ENCODE measurements at regions not wholly inside any gene's neighbourhood (a gene's known extent, or its start where the extent isn't known, plus 50 kb on each side); places are given as distances from the start of the nearest gene placed in this dataset.

GRCh38 chr2:22878121-22878520 is 506.9 kb upstream of the KLHL29 start:
- Histone ChIP-seq H3K36me3 (ENCODE audit: control insufficient read depth, insufficient read depth, low read length) (no peaks in the 10 kb centered on the region), H4K8ac (ENCODE audit: low read depth in 2 of 2, low read length in 2 of 2) (no peak overlapping the region), H2AK9ac (replicated peaks; ENCODE audit: low read depth, low read length, poor library complexity) (no peak overlapping the region), H3K9me3 (ENCODE audit: control insufficient read depth, insufficient read depth, low read length) (peaks cover 6% of the 10 kb centered on the region), H3K18ac (ENCODE audit: low read depth, low read length) (no peak overlapping the region), H4K20me1 (ENCODE audit: insufficient read depth, low read length) (no peaks in the 10 kb centered on the region), H3K4me1 (ENCODE audit: control insufficient read depth, insufficient read depth, low read length) (no peaks in the 10 kb centered on the region), H4K91ac (ENCODE audit: insufficient read depth, low read depth, low read length) (no peak overlapping the region), H3K14ac (replicated peaks; ENCODE audit: low read depth, low read length) (no peak overlapping the region), H3K27me3 (ENCODE audit: control insufficient read depth, insufficient read depth, low read length) (no peaks in the 10 kb centered on the region), H3K23ac (ENCODE audit: low read depth, low read length) (no peak overlapping the region), H2AK5ac (ENCODE audit: low read depth, low read length) (no peak overlapping the region), H3K4me2 (ENCODE audit: low read depth, low read length) (no peak overlapping the region), H2BK120ac (ENCODE audit: low read depth, low read length) (no peak overlapping the region), H2BK15ac (ENCODE audit: low read depth, low read length) (no peak overlapping the region), H3K9me1 (ENCODE audit: insufficient read depth, low read length) (no peaks in the 10 kb centered on the region), H3K27ac (ENCODE audit: insufficient read depth, low read length) (no peak overlapping the region), H2AFZ (replicated peaks; ENCODE audit: low read length, poor library complexity) (no peak overlapping the region), H3K4ac (ENCODE audit: low read depth, low read length) (no peak overlapping the region), H2BK5ac (ENCODE audit: low read depth, low read length, poor library complexity, severe bottlenecking) (no peak overlapping the region), H2BK20ac (ENCODE audit: low read depth, low read length) (no peak overlapping the region), H4K5ac (ENCODE audit: low read depth, low read length) (no peak overlapping the region), H3K4me3 (ENCODE audit: insufficient read depth, low read depth, low read length) (no peak overlapping the region), H3K9ac (ENCODE audit: low read depth, low read length) (no peak overlapping the region), H3K79me1 (ENCODE audit: low read depth in 1 of 2, low read length in 2 of 2) (no peaks in the 10 kb centered on the region), H3K56ac (ENCODE audit: extremely low read depth, insufficient read depth, low read length) (no peak overlapping the region)
- DNase-seq (no peak), ATAC-seq (ENCODE audit: low read depth) (no peak)
- no TSS peak for BruUV-seq (replicated peaks)
- dilution Hi-C loops (cut with HindIII; ENCODE audit: low sequenced_read_pairs, unreplicated experiment) = no loop called here
- no CpG with 5 or more reads among the region's 2 CpGs for WGBS, 2 experiments (ENCODE audit: extremely low coverage in 2 of 2, insufficient read length in 1 of 2)
- ChIA-PET POLR2A (ENCODE audit: unreplicated experiment) (no interaction called here), CTCF (no interaction called here)
- in situ Hi-C loops (cut with MboI; ENCODE audit: low sequenced_read_pairs) = no loop called here
- intact Hi-C loops (cut with micrococcal nuclease) = no loop called here
- TF ChIP-seq, protein P1, sequence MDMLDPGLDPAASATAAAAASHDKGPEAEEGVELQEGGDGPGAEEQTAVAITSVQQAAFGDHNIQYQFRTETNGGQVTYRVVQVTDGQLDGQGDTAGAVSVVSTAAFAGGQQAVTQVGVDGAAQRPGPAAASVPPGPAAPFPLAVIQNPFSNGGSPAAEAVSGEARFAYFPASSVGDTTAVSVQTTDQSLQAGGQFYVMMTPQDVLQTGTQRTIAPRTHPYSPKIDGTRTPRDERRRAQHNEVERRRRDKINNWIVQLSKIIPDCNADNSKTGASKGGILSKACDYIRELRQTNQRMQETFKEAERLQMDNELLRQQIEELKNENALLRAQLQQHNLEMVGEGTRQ (IDR thresholded peaks at IDR 0.05; ENCODE audit: low read depth, low read length) = no peak
- TF ChIP-seq MAFK (IDR thresholded peaks at IDR 0.05; ENCODE audit: low read depth, low read length) (no peak), POLR2A (IDR thresholded peaks at IDR 0.05; ENCODE audit: low read depth, low read length) (no peak), MXI1 (IDR thresholded peaks at IDR 0.05; ENCODE audit: borderline replicate concordance, low read depth, low read length) (no peak), NFE2L2 (IDR thresholded peaks at IDR 0.05; ENCODE audit: low read depth, low read length) (no peak)
- TF ChIP-seq, protein P2, sequence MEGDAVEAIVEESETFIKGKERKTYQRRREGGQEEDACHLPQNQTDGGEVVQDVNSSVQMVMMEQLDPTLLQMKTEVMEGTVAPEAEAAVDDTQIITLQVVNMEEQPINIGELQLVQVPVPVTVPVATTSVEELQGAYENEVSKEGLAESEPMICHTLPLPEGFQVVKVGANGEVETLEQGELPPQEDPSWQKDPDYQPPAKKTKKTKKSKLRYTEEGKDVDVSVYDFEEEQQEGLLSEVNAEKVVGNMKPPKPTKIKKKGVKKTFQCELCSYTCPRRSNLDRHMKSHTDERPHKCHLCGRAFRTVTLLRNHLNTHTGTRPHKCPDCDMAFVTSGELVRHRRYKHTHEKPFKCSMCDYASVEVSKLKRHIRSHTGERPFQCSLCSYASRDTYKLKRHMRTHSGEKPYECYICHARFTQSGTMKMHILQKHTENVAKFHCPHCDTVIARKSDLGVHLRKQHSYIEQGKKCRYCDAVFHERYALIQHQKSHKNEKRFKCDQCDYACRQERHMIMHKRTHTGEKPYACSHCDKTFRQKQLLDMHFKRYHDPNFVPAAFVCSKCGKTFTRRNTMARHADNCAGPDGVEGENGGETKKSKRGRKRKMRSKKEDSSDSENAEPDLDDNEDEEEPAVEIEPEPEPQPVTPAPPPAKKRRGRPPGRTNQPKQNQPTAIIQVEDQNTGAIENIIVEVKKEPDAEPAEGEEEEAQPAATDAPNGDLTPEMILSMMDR (conservative IDR thresholded peaks at IDR 0.05; ENCODE audit: low read depth, low read length) = no peak

Measured in IMR-90 (cell line).